H1 (cell line): ENCODE measurements at regions not wholly inside any gene's neighbourhood (a gene's known extent, or its start where the extent isn't known, plus 50 kb on each side); places are given as distances from the start of the nearest gene placed in this dataset.
"Not testable (repeated sequence)": the region's sequence is repeated elsewhere in the genome, so short reads cannot be mapped to it uniquely, and the experiment has no call there.

ENCODE experiments used
- CTCF ChIA-PET: fragments of 300-600 bp; sonication (Branson Sonifier 250); formaldehyde crosslinking; loops from one replicate; lab custom pipeline; 2021; ENCODE audit not compliant: partially characterized antibody; lab: Charles Lee
- POLR2A ChIA-PET: fragments of 300-600 bp; sonication (Branson Sonifier 250); formaldehyde crosslinking; loops from one replicate; lab custom pipeline; 2021; ENCODE audit warnings: inconsistent platforms; ENCODE audit not compliant: partially characterized antibody; lab: Charles Lee
- DNase-seq, 2 experiments: peaks; one replicate each; pipeline versions ENCODE4 v3.0.0 to v3.0.0-alpha.2; 2010 to 2022; ENCODE audit warnings: low spot score in 2 of 2, low read depth in 1 of 2, mixed read lengths in 1 of 2
- FAIRE-seq: peaks from 2 replicates; lab custom pipeline; 2011; peaks lifted over from hg19 to GRCh38; lab: Jason Lieb, UNC
- H2AFZ ChIP-seq: 2 replicates; pipeline ENCODE4 v1.8.1; 2012; ENCODE audit warnings: low read length, inconsistent platforms
- H2AK5ac ChIP-seq: 2 replicates; pipeline ENCODE4 v1.6.1; 2013; ENCODE audit warnings: low read depth, low read length
- H2BK120ac ChIP-seq: replicated peaks from 2 replicates; pipeline ENCODE3; 2013; ENCODE audit warnings: low read depth, low read length, inconsistent platforms
- H2BK12ac ChIP-seq: 2 replicates; pipeline ENCODE4 v1.6.1; 2013; ENCODE audit warnings: low read depth, low read length
- H2BK15ac ChIP-seq: 2 replicates; pipeline ENCODE4 v1.6.1; 2013; ENCODE audit warnings: low read length
- H2BK20ac ChIP-seq: 2 replicates; pipeline ENCODE4 v1.6.1; 2013; ENCODE audit warnings: low read length
- H2BK5ac ChIP-seq: 2 replicates; pipeline ENCODE4 v1.6.1; 2013; ENCODE audit warnings: low read depth, low read length
- H3K14ac ChIP-seq: 2 replicates; pipeline ENCODE4 v1.6.1; 2013; ENCODE audit warnings: inconsistent platforms; ENCODE audit not compliant: insufficient read length
- H3K18ac ChIP-seq: 2 replicates; pipeline ENCODE4 v1.6.1; 2013; ENCODE audit warnings: low read length; ENCODE audit errors: extremely low read depth
- H3K23ac ChIP-seq: 2 replicates; pipeline ENCODE4 v1.6.1; 2013; ENCODE audit warnings: inconsistent platforms; ENCODE audit not compliant: insufficient read length
- H3K23me2 ChIP-seq: 2 replicates; pipeline ENCODE4 v1.6.1; 2013; ENCODE audit warnings: low read depth, low read length
- H3K27ac ChIP-seq: 2 replicates; pipeline ENCODE4 v1.6.1; 2011; ENCODE audit warnings: low read depth, low read length, inconsistent platforms
- H3K27me3 ChIP-seq, 4 experiments: replicated peaks in 1 of 4; 1 replicate in 1 of 4; 2 replicates in 3 of 4; pipeline versions ENCODE4 v1.6.1 to v1.8.1; 2011 to 2013; ENCODE audit warnings: low read length in 3 of 4, mild to moderate bottlenecking in 3 of 4, inconsistent platforms in 2 of 4, mixed read lengths in 2 of 4, moderate library complexity in 1 of 4; ENCODE audit not compliant: control insufficient read depth in 3 of 4, insufficient read depth in 3 of 4; ENCODE audit errors: extremely low read depth in 1 of 4
- H3K36me3 ChIP-seq, 4 experiments: 2 replicates each; pipeline versions ENCODE4 v1.6.1 to v1.8.1; 2011 to 2013; ENCODE audit warnings: mild to moderate bottlenecking in 4 of 4, low read length in 3 of 4, moderate library complexity in 2 of 4, control low read depth in 1 of 4, inconsistent platforms in 1 of 4; ENCODE audit not compliant: insufficient read depth in 4 of 4, control insufficient read depth in 2 of 4
- H3K4ac ChIP-seq: replicated peaks from 2 replicates; pipeline ENCODE3; 2013; ENCODE audit warnings: low read length, low read depth, mixed read lengths, inconsistent platforms; ENCODE audit not compliant: insufficient read length
- H3K4me1 ChIP-seq, 4 experiments: replicated peaks in 1 of 4; 1 replicate in 1 of 4; 2 replicates in 3 of 4; pipeline versions ENCODE4 v1.6.1 to v1.8.1; 2011 to 2013; ENCODE audit warnings: low read length in 3 of 4, inconsistent platforms in 2 of 4, mixed read lengths in 1 of 4; ENCODE audit not compliant: insufficient read depth in 4 of 4, control insufficient read depth in 3 of 4
- H3K4me2 ChIP-seq, 2 experiments: 2 replicates each; pipeline versions ENCODE4 v1.6.1 to v1.8.1; 2011 to 2013; ENCODE audit warnings: low read depth in 2 of 2, low read length in 2 of 2, control low read depth in 1 of 2, inconsistent platforms in 1 of 2, mild to moderate bottlenecking in 1 of 2; ENCODE audit not compliant: insufficient read depth in 1 of 2
- H3K4me3 ChIP-seq, 4 experiments: fragments of 200-600, 300-600 bp in 1 of 4; sonication (generic), shearing (Covaris generic), sonication (Bioruptor Twin) in 1 of 4; 2 replicates each; pipeline versions ENCODE4 v1.5.1 to v1.8.1; 2011 to 2016; ENCODE audit warnings: low read length in 4 of 4, low read depth in 3 of 4, control low read depth in 2 of 4, inconsistent platforms in 2 of 4, mild to moderate bottlenecking in 2 of 4, mixed read lengths in 1 of 4, moderate library complexity in 1 of 4; ENCODE audit not compliant: insufficient read depth in 2 of 4; ENCODE audit errors: extremely low read depth in 1 of 4
- H3K56ac ChIP-seq: replicated peaks from 2 replicates; pipeline ENCODE3; 2013; ENCODE audit warnings: low read depth, mild to moderate bottlenecking, mixed read lengths, low read length, inconsistent platforms; ENCODE audit not compliant: insufficient read length
- H3K79me1 ChIP-seq: 2 replicates; pipeline ENCODE4 v1.6.1; 2013; ENCODE audit warnings: low read depth, low read length, control low read depth
- H3K79me2 ChIP-seq, 2 experiments: 2 replicates each; pipeline versions ENCODE4 v1.6.1 to v1.8.1; 2012 to 2013; ENCODE audit warnings: low read length in 2 of 2, mild to moderate bottlenecking in 2 of 2, inconsistent platforms in 1 of 2; ENCODE audit not compliant: insufficient read depth in 2 of 2, control insufficient read depth in 1 of 2
- H3K9ac ChIP-seq, 4 experiments: replicated peaks in 1 of 4; 1 replicate in 1 of 4; 2 replicates in 3 of 4; pipeline versions ENCODE4 v1.6.1 to v1.8.1; 2011 to 2013; ENCODE audit warnings: low read depth in 3 of 4, low read length in 3 of 4, control low read depth in 2 of 4, mild to moderate bottlenecking in 2 of 4, moderate library complexity in 2 of 4, inconsistent platforms in 1 of 4; ENCODE audit errors: extremely low read depth in 1 of 4
- H3K9me3 ChIP-seq, 2 experiments: 2 replicates each; pipeline versions ENCODE4 v1.6.1 to v1.8.1; 2012 to 2013; ENCODE audit warnings: mild to moderate bottlenecking in 2 of 2, moderate library complexity in 2 of 2, control low read depth in 1 of 2, inconsistent platforms in 1 of 2, low read depth in 1 of 2, low read length in 1 of 2, mixed read lengths in 1 of 2; ENCODE audit not compliant: insufficient read depth in 2 of 2
- H4K20me1 ChIP-seq, 2 experiments: replicated peaks in 1 of 2; 2 replicates each; pipeline versions ENCODE3 to v1.8.1; 2011 to 2013; ENCODE audit warnings: inconsistent platforms in 2 of 2, low read length in 2 of 2, mild to moderate bottlenecking in 1 of 2; ENCODE audit not compliant: insufficient read depth in 2 of 2, control insufficient read depth in 1 of 2
- H4K5ac ChIP-seq: 2 replicates; pipeline ENCODE4 v1.6.1; 2013; ENCODE audit warnings: low read length, low read depth, mixed read lengths, inconsistent platforms; ENCODE audit not compliant: insufficient read length
- H4K8ac ChIP-seq: 2 replicates; pipeline ENCODE4 v1.8.0; 2013; ENCODE audit warnings: mild to moderate bottlenecking, moderate library complexity, low read length, inconsistent platforms; ENCODE audit not compliant: insufficient read depth; ENCODE audit errors: extremely low read depth
- H4K91ac ChIP-seq: replicated peaks from 2 replicates; pipeline ENCODE3; 2013; ENCODE audit warnings: low read length, mixed read lengths, inconsistent platforms; ENCODE audit not compliant: insufficient read length
- CBX8 ChIP-seq: fragments of 300-800, 300-1000 bp; sonication (generic); IDR thresholded peaks from 2 replicates; pipeline ENCODE4 v1.7.1; 2016; ENCODE audit warnings: low read depth, low read length, borderline replicate concordance
- JUN ChIP-seq: IDR thresholded peaks from 2 replicates; pipeline ENCODE4 v1.6.1; 2011; ENCODE audit warnings: low read depth, mild to moderate bottlenecking, improper control_type of control experiment, low read length
- POLR2A ChIP-seq, 2 experiments: IDR thresholded peaks; 1 replicate in 1 of 2; 2 replicates in 1 of 2; pipeline ENCODE4 v1.6.1; 2011; ENCODE audit warnings: low read depth in 2 of 2, low read length in 2 of 2, mild to moderate bottlenecking in 2 of 2; ENCODE audit errors: control extremely low read depth in 1 of 2
- TAF7 ChIP-seq: optimal IDR thresholded peaks from 2 replicates; pipeline ENCODE3; 2011; ENCODE audit warnings: low read depth, mild to moderate bottlenecking, inconsistent platforms, low read length, moderate library complexity, borderline replicate concordance
- TCF12 ChIP-seq: IDR thresholded peaks from 2 replicates; pipeline ENCODE4 v1.6.1; 2011; ENCODE audit warnings: low read depth, mild to moderate bottlenecking, low read length
- ZNF274 ChIP-seq: IDR thresholded peaks from 2 replicates; pipeline ENCODE4 v1.7.0; 2012; ENCODE audit warnings: low read length, borderline replicate concordance; ENCODE audit errors: extremely low read depth
- WGBS, 2 experiments: shearing (Covaris generic) in 1 of 2; methylation state at CpG; one replicate each; pipeline versions ENCODE4 v1.1.6 to v1.1.7; 2013 to 2015; ENCODE audit warnings: low lambda C conversion rate in 2 of 2, mixed read lengths in 2 of 2, inconsistent platforms in 1 of 2, low coverage in 1 of 2, missing lambda C conversion rate in 1 of 2; ENCODE audit not compliant: insufficient replicate concordance in 2 of 2, insufficient coverage in 1 of 2, insufficient read length in 1 of 2; ENCODE audit errors: extremely low coverage in 1 of 2, missing lambda C conversion rate in 1 of 2; 5-methylcytosine and 5-hydroxymethylcytosine counted together

DNA sequence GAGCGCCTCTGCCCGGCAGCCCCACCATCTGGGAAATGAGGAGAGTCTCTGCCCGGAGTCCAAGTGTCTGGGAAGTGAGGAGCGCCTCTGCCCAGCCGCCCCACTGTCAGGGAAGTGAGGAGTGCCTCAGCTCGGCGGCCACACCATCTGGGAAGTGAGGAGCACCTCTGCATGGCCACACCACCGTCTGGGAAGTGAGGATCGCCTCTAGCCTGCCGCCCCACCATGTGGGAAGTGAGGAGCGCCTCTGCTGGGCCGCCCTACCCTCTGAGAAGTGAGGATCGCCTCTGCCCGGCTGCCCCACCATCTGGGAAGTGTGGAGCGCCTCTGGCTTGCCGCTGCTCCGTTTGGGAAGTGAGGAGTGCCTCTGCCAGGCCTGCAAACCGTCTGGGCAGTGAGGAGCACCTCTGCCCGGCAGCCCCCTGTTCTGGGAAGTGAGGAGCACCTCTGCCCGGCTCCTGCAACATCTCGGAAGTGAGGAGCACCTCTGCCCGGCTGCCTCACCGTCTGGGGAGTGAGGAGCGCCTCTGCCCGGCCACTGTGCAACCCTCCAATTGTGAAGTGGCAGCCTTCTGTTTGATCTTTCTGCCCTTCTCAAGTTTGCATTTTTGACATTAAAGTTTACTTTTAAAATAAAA is 60.8 kb upstream of the CEACAM21 start (continued):
- TF ChIP-seq TCF12 (no peak), ZNF274 (no peak), TAF7 (no peak), CBX8 (no peak), JUN (no peak), POLR2A (IDR thresholded peaks at IDR 0.05; ENCODE audit: control extremely low read depth in 1 of 2, low read depth in 2 of 2, low read length in 2 of 2) (no peak)

GRCh38 chr19:41516292-41517171 is 59.4 kb upstream of the CEACAM21 start:
- H3K4me2 ChIP-seq, H3K4me1 ChIP-seq, H3K79me1 ChIP-seq, H3K23me2 ChIP-seq, H3K18ac ChIP-seq, H3K27me3 ChIP-seq, H4K91ac ChIP-seq, H3K4ac ChIP-seq, H3K9ac ChIP-seq, H3K4me3 ChIP-seq, H3K23ac ChIP-seq, H2BK5ac ChIP-seq, H2AFZ ChIP-seq, H3K14ac ChIP-seq, H3K79me2 ChIP-seq, H4K5ac ChIP-seq, DNase-seq, H3K56ac ChIP-seq, H3K36me3 ChIP-seq, FAIRE-seq, CTCF ChIA-PET, H4K8ac ChIP-seq, H2BK15ac ChIP-seq, H2BK20ac ChIP-seq, H3K27ac ChIP-seq, H4K20me1 ChIP-seq, H2BK120ac ChIP-seq, POLR2A ChIA-PET, H2BK12ac ChIP-seq, H2AK5ac ChIP-seq: not testable (repeated sequence)
- WGBS, 2 experiments = 89% methylated on average over 19 of the region's 19 CpGs; no CpG with 5 or more reads in 1 of the 2 experiments
- peaks cover 16 to 31% of the 10 kb centered on the region in 2 experiments for H3K9me3 ChIP-seq
